ENCODE measurements at regions not wholly inside any gene's neighbourhood (a gene's known extent, or its start where the extent isn't known, plus 50 kb on each side); places are given as distances from the start of the nearest gene placed in this dataset.
"Not testable (repeated sequence)": the region's sequence is repeated elsewhere in the genome, so short reads cannot be mapped to it uniquely, and the experiment has no call there.

DNA sequence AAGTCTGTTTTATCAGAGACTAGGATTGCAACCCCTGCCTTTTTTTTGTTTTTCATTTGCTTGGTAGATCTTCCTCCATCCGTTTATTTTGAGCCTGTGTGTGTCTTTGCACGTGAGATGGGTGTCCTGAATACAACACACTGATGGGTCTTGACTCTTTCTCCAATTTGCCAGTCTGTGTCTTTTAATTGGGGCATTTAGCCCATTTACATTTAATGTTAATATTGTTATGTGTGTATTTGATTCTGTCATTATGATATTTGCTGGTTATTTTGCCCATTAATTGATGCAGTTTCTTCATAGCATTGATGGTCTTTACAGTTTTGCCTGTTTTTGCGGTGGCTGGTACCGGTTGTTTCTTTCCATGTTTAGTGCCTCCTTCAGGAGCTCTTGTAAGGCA is 116.0 kb upstream of the PALM2AKAP2 start:
- not testable (repeated sequence) for TF ChIP-seq ZFP3 (CRISPR knock-in tag; IDR thresholded peaks at IDR 0.05); TOX (CRISPR knock-in tag; IDR thresholded peaks at IDR 0.05; ENCODE audit: borderline replicate concordance); RARB (CRISPR knock-in tag; IDR thresholded peaks at IDR 0.05); ZFP30 (CRISPR knock-in tag; IDR thresholded peaks at IDR 0.05); ISL1 (CRISPR knock-in tag; IDR thresholded peaks at IDR 0.05); BACH2 (CRISPR knock-in tag; IDR thresholded peaks at IDR 0.05; ENCODE audit: borderline replicate concordance); CSDC2 (CRISPR knock-in tag; IDR thresholded peaks at IDR 0.05)
- TF ChIP-seq, protein P1, sequence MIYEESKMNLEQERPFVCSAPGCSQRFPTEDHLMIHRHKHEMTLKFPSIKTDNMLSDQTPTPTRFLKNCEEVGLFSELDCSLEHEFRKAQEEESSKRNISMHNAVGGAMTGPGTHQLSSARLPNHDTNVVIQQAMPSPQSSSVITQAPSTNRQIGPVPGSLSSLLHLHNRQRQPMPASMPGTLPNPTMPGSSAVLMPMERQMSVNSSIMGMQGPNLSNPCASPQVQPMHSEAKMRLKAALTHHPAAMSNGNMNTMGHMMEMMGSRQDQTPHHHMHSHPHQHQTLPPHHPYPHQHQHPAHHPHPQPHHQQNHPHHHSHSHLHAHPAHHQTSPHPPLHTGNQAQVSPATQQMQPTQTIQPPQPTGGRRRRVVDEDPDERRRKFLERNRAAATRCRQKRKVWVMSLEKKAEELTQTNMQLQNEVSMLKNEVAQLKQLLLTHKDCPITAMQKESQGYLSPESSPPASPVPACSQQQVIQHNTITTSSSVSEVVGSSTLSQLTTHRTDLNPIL (CRISPR knock-in tag; IDR thresholded peaks at IDR 0.05; ENCODE audit: low read depth), result not testable (repeated sequence)
- TF ChIP-seq, protein P2, sequence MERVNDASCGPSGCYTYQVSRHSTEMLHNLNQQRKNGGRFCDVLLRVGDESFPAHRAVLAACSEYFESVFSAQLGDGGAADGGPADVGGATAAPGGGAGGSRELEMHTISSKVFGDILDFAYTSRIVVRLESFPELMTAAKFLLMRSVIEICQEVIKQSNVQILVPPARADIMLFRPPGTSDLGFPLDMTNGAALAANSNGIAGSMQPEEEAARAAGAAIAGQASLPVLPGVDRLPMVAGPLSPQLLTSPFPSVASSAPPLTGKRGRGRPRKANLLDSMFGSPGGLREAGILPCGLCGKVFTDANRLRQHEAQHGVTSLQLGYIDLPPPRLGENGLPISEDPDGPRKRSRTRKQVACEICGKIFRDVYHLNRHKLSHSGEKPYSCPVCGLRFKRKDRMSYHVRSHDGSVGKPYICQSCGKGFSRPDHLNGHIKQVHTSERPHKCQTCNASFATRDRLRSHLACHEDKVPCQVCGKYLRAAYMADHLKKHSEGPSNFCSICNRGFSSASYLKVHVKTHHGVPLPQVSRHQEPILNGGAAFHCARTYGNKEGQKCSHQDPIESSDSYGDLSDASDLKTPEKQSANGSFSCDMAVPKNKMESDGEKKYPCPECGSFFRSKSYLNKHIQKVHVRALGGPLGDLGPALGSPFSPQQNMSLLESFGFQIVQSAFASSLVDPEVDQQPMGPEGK (CRISPR knock-in tag; IDR thresholded peaks at IDR 0.05; ENCODE audit: borderline replicate concordance), result not testable (repeated sequence)
- TF ChIP-seq, protein P3, sequence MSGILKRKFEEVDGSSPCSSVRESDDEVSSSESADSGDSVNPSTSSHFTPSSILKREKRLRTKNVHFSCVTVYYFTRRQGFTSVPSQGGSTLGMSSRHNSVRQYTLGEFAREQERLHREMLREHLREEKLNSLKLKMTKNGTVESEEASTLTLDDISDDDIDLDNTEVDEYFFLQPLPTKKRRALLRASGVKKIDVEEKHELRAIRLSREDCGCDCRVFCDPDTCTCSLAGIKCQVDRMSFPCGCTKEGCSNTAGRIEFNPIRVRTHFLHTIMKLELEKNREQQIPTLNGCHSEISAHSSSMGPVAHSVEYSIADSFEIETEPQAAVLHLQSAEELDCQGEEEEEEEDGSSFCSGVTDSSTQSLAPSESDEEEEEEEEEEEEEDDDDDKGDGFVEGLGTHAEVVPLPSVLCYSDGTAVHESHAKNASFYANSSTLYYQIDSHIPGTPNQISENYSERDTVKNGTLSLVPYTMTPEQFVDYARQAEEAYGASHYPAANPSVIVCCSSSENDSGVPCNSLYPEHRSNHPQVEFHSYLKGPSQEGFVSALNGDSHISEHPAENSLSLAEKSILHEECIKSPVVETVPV (CRISPR knock-in tag; IDR thresholded peaks at IDR 0.05), result not testable (repeated sequence)

Data from SK-N-SH treated with all-trans-retinoic acid at 6 μM for 48 hours (cell line).